GM12873 (cell line): ENCODE measurements at regions not wholly inside any gene's neighbourhood (a gene's known extent, or its start where the extent isn't known, plus 50 kb on each side); places are given as distances from the start of the nearest gene placed in this dataset.
A peak's percentile ranks its signal among the peaks of the same experiment; 100 is the strongest.

Experiments used
- CTCF ChIP-seq: IDR thresholded peaks from 2 replicates; pipeline ENCODE4 v1.5.1; 2012; ENCODE audit warnings: low read depth, mild to moderate bottlenecking, moderate library complexity, low read length, control low read depth; ENCODE audit not compliant: insufficient read depth; ENCODE audit errors: missing control alignments

GRCh38 chr3:15941958-15942357, 144.2 kb upstream of the ANKRD28 start:
- TF ChIP-seq CTCF, result no peak

GRCh38 chr3:15942462-15942861, 144.7 kb upstream of the ANKRD28 start:
- no peak for TF ChIP-seq CTCF

GRCh38 chr3:15942936-15943335, 145.2 kb upstream of the ANKRD28 start:
- TF ChIP-seq CTCF, result no peak

GRCh38 chr3:15948388-15948787, 150.6 kb upstream of the ANKRD28 start:
- TF ChIP-seq CTCF, result no peak

GRCh38 chr3:15952543-15953175, 154.9 kb upstream of the ANKRD28 start:
- no peak for TF ChIP-seq CTCF

- peak; percentile 30 for TF ChIP-seq CTCF
Measured at GRCh38 chr3:15953841-15954240, 156.1 kb upstream of the ANKRD28 start.

- no peak for TF ChIP-seq CTCF
Measured at GRCh38 chr3:15955968-15956367, 158.2 kb upstream of the ANKRD28 start.
